ENCODE measurements at regions not wholly inside any gene's neighbourhood (a gene's known extent, or its start where the extent isn't known, plus 50 kb on each side); places are given as distances from the start of the nearest gene placed in this dataset.

DNA sequence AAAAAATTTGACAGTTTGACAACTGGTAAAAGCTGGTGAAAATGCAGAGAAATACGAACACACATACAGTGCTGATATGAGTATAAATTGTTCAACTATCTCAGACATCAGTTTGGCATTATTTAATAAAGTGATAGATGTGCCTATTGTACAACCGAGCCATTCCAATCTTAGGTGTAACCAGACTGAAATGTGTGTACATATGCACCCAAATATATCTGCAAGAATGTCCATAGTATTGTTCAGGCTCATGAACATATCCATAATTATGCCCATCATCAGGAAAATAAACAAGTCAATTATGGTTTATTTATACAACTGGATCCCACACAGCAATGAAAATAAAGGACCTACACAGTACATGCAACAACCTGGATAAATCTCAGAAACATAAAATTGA is 188.9 kb upstream of the DDX53 start:
- TF ChIP-seq, protein P1, sequence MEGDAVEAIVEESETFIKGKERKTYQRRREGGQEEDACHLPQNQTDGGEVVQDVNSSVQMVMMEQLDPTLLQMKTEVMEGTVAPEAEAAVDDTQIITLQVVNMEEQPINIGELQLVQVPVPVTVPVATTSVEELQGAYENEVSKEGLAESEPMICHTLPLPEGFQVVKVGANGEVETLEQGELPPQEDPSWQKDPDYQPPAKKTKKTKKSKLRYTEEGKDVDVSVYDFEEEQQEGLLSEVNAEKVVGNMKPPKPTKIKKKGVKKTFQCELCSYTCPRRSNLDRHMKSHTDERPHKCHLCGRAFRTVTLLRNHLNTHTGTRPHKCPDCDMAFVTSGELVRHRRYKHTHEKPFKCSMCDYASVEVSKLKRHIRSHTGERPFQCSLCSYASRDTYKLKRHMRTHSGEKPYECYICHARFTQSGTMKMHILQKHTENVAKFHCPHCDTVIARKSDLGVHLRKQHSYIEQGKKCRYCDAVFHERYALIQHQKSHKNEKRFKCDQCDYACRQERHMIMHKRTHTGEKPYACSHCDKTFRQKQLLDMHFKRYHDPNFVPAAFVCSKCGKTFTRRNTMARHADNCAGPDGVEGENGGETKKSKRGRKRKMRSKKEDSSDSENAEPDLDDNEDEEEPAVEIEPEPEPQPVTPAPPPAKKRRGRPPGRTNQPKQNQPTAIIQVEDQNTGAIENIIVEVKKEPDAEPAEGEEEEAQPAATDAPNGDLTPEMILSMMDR (IDR thresholded peaks at IDR 0.05): no peak
- no peak for TF ChIP-seq POLR2AphosphoS5 (IDR thresholded peaks at IDR 0.05)
